Loucy (cell line): ENCODE measurements at regions not wholly inside any gene's neighbourhood (a gene's known extent, or its start where the extent isn't known, plus 50 kb on each side); places are given as distances from the start of the nearest gene placed in this dataset.

Source experiments
- H2AFZ ChIP-seq: fragments of 200-600 bp; sonication (generic); 2 replicates; pipeline ENCODE4 v1.6.0; 2016; ENCODE audit warnings: antibody characterized with exemption, mild to moderate bottlenecking, low read length, moderate library complexity
- H3F3A ChIP-seq: fragments of 200-600 bp; 2 replicates; pipeline ENCODE4 v1.6.0; 2016; ENCODE audit warnings: antibody characterized with exemption, low read depth, mild to moderate bottlenecking
- H3K27me3 ChIP-seq: fragments of 200-600 bp; sonication (generic); 2 replicates; pipeline ENCODE4 v1.6.1; 2014; ENCODE audit warnings: low read length, mild to moderate bottlenecking; ENCODE audit not compliant: insufficient read depth, poor library complexity, severe bottlenecking
- H3K36me3 ChIP-seq: fragments of 200-600 bp; sonication (generic); 2 replicates; pipeline ENCODE4 v1.6.1; 2016; ENCODE audit warnings: low read length; ENCODE audit not compliant: insufficient read depth
- H3K4me1 ChIP-seq: fragments of 200-600 bp; sonication (generic); 2 replicates; pipeline ENCODE4 v1.5.1; 2014; ENCODE audit warnings: low read length, mild to moderate bottlenecking; ENCODE audit not compliant: insufficient read depth, poor library complexity, severe bottlenecking
- H3K4me2 ChIP-seq: fragments of 200-600 bp; sonication (generic); 2 replicates; pipeline ENCODE4 v1.6.0; 2014; ENCODE audit warnings: antibody characterized with exemption, low read length, low read depth, mild to moderate bottlenecking; ENCODE audit not compliant: poor library complexity, severe bottlenecking
- H3K4me3 ChIP-seq: fragments of 200-600 bp; sonication (generic); 2 replicates; pipeline ENCODE4 v1.5.1; 2014; ENCODE audit warnings: low read length, mild to moderate bottlenecking, mixed read lengths; ENCODE audit not compliant: poor library complexity, severe bottlenecking
- H3K79me2 ChIP-seq: fragments of 200-600 bp; sonication (generic); 2 replicates; pipeline ENCODE4 v1.6.1; 2014; ENCODE audit warnings: low read length; ENCODE audit not compliant: insufficient read depth
- H3K9ac ChIP-seq: fragments of 200-600 bp; sonication (generic); 2 replicates; pipeline ENCODE4 v1.6.0; 2014; ENCODE audit warnings: mild to moderate bottlenecking, low read depth, low read length, moderate library complexity; ENCODE audit not compliant: poor library complexity, severe bottlenecking
- H3K9me2 ChIP-seq: fragments of 200-600 bp; sonication (generic); replicated peaks from 2 replicates; pipeline ENCODE4 v1.6.1; 2016; ENCODE audit warnings: low read depth, low read length, mixed read lengths
- H3K9me3 ChIP-seq: fragments of 200-600 bp; sonication (generic); 2 replicates; pipeline ENCODE4 v1.6.1; 2014; ENCODE audit warnings: mild to moderate bottlenecking, antibody characterized with exemption, low read length, low read depth; ENCODE audit not compliant: insufficient read depth
- H4K20me1 ChIP-seq: fragments of 200-600 bp; sonication (generic); 2 replicates; pipeline ENCODE4 v1.6.0; 2014; ENCODE audit warnings: antibody characterized with exemption, low read length, mild to moderate bottlenecking; ENCODE audit not compliant: insufficient read depth, poor library complexity, severe bottlenecking
- EZH2phosphoT487 ChIP-seq: fragments of 200-600 bp; IDR thresholded peaks from 2 replicates; pipeline ENCODE4 v1.6.1; 2018; ENCODE audit warnings: antibody characterized with exemption, mild to moderate bottlenecking, moderate library complexity, borderline replicate concordance
- TF ChIP-seq, protein P1 (sequence below): fragments of 200-600 bp; sonication (generic); conservative IDR thresholded peaks from 2 replicates; pipeline ENCODE4 v1.5.1; 2014; ENCODE audit warnings: mild to moderate bottlenecking, antibody characterized with exemption, low read length

- no peak overlapping the region for H3K4me3 ChIP-seq
- TF ChIP-seq, protein P1, sequence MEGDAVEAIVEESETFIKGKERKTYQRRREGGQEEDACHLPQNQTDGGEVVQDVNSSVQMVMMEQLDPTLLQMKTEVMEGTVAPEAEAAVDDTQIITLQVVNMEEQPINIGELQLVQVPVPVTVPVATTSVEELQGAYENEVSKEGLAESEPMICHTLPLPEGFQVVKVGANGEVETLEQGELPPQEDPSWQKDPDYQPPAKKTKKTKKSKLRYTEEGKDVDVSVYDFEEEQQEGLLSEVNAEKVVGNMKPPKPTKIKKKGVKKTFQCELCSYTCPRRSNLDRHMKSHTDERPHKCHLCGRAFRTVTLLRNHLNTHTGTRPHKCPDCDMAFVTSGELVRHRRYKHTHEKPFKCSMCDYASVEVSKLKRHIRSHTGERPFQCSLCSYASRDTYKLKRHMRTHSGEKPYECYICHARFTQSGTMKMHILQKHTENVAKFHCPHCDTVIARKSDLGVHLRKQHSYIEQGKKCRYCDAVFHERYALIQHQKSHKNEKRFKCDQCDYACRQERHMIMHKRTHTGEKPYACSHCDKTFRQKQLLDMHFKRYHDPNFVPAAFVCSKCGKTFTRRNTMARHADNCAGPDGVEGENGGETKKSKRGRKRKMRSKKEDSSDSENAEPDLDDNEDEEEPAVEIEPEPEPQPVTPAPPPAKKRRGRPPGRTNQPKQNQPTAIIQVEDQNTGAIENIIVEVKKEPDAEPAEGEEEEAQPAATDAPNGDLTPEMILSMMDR: no peak
- TF ChIP-seq EZH2phosphoT487: no peak
These were observed 51.9 kb upstream of the POU5F2 start for GRCh38 chr5:93793159-93793781.

DNA sequence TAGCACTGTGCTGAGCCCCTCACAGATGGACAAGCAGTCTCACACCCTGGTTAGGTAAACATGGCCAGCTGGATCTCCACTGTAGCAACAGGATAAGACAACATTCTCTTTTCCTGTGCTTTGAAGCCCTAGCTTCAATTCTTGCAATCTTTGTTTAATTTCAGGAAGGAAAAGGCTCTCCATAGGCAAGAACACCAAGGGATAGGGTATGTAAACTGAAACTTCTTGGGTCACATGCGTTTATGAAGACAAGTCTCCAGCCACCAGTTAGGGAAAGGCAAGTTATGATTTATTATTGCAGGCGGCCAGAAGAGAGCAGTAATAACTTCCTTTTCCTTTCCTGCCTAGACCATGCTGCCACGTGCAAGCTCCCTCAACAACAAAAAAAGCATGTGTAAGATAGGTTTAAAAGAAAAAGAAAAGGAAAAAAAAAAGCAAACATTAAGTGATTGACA is 50.1 kb upstream of the POU5F2 start:
- peak overlapping the region; percentile 32 for H3K4me2 ChIP-seq

More at GRCh38 chr5:93793159-93793781, 51.9 kb upstream of the POU5F2 start:
- H3K9me3 ChIP-seq: no peaks in the 10 kb centered on the region
- no peak overlapping the region for H2AFZ ChIP-seq
- H3K4me1 ChIP-seq: peaks cover 9% of the 10 kb centered on the region
- no peaks in the 10 kb centered on the region for H3K79me2 ChIP-seq
- no peaks in the 10 kb centered on the region for H3F3A ChIP-seq
- H3K9me2 ChIP-seq: no peaks in the 10 kb centered on the region
- H3K36me3 ChIP-seq: no peaks in the 10 kb centered on the region
- no peaks in the 10 kb centered on the region for H3K27me3 ChIP-seq
- no peak overlapping the region for H3K9ac ChIP-seq
- no peak overlapping the region for H3K4me2 ChIP-seq
- H4K20me1 ChIP-seq: no peaks in the 10 kb centered on the region

More for the DNA sequence above, 50.1 kb upstream of the POU5F2 start:
- no peak overlapping the region for H2AFZ ChIP-seq
- no peak overlapping the region for H3K9ac ChIP-seq
- no peaks in the 10 kb centered on the region for H3K27me3 ChIP-seq
- no peaks in the 10 kb centered on the region for H3K79me2 ChIP-seq
- no peaks in the 10 kb centered on the region for H3F3A ChIP-seq
- H3K4me3 ChIP-seq: no peak overlapping the region
- TF ChIP-seq, protein P1: no peak; the same call in 1 of the 2 replicates
- no peak for TF ChIP-seq EZH2phosphoT487
- H3K9me2 ChIP-seq: no peaks in the 10 kb centered on the region
- no peaks in the 10 kb centered on the region for H3K36me3 ChIP-seq
- H3K4me1 ChIP-seq: peaks cover 9% of the 10 kb centered on the region
- H3K9me3 ChIP-seq: no peaks in the 10 kb centered on the region
- no peaks in the 10 kb centered on the region for H4K20me1 ChIP-seq
